CD14-positive monocyte (primary cell): ENCODE measurements at regions not wholly inside any gene's neighbourhood (a gene's known extent, or its start where the extent isn't known, plus 50 kb on each side); places are given as distances from the start of the nearest gene placed in this dataset.

Source experiments
- DNase-seq, 3 donors: peaks; one replicate each; pipeline ENCODE4 v3.0.0-alpha.2; 2011 to 2022
- H2AFZ ChIP-seq: 2 replicates; pipeline ENCODE4 v1.6.0; 2012; ENCODE audit warnings: mild to moderate bottlenecking, low read depth, low read length, inconsistent platforms; ENCODE audit not compliant: insufficient read depth, poor library complexity, severe bottlenecking
- H3K27ac ChIP-seq, 2 donors: 1 replicate in 1 of 2; 2 replicates in 1 of 2; pipeline ENCODE4 v1.5.1; 2012 to 2013; ENCODE audit warnings: low read length in 2 of 2, control low read depth in 1 of 2, inconsistent platforms in 1 of 2, low read depth in 1 of 2, mild to moderate bottlenecking in 1 of 2
- H3K27me3 ChIP-seq, 2 donors: one replicate each; pipeline versions ENCODE4 v1.6.0 to v1.6.1; 2011 to 2013; ENCODE audit warnings: low read length in 2 of 2; ENCODE audit not compliant: control insufficient read depth in 2 of 2, insufficient read depth in 2 of 2
- H3K36me3 ChIP-seq, 2 donors: replicated peaks in 1 of 2; 1 replicate in 1 of 2; 2 replicates in 1 of 2; pipeline versions ENCODE4 v1.5.1 to v1.6.1; 2012 to 2013; ENCODE audit warnings: low read length in 2 of 2, control low read depth in 1 of 2, inconsistent platforms in 1 of 2, mild to moderate bottlenecking in 1 of 2; ENCODE audit not compliant: insufficient read depth in 2 of 2, control insufficient read depth in 1 of 2
- H3K4me1 ChIP-seq, 2 donors: 1 replicate in 1 of 2; 2 replicates in 1 of 2; pipeline versions ENCODE4 v1.5.1 to v1.6.1; 2012 to 2013; ENCODE audit warnings: low read length in 2 of 2, control low read depth in 1 of 2, inconsistent platforms in 1 of 2, mild to moderate bottlenecking in 1 of 2, moderate library complexity in 1 of 2; ENCODE audit not compliant: insufficient read depth in 2 of 2, control insufficient read depth in 1 of 2
- H3K4me2 ChIP-seq: replicated peaks from 2 replicates; pipeline ENCODE3; 2012; ENCODE audit warnings: low read length, moderate library complexity, mild to moderate bottlenecking; ENCODE audit not compliant: poor library complexity, severe bottlenecking; ENCODE audit errors: extremely low read depth
- H3K4me3 ChIP-seq, 3 experiments: fragments of 200-600 bp in 1 of 3; sonication (generic) in 1 of 3; replicated peaks in 1 of 3; 1 replicate in 2 of 3; 2 replicates in 1 of 3; pipeline ENCODE4 v1.5.1; 2011 to 2013; ENCODE audit warnings: low read length in 3 of 3, mild to moderate bottlenecking in 3 of 3, control low read depth in 2 of 3, low read depth in 2 of 3, inconsistent platforms in 1 of 3, moderate library complexity in 1 of 3
- H3K79me2 ChIP-seq: 2 replicates; pipeline ENCODE4 v1.6.0; 2012; ENCODE audit warnings: mild to moderate bottlenecking, control low read depth, inconsistent platforms, low read length, moderate library complexity; ENCODE audit not compliant: insufficient read depth
- H3K9ac ChIP-seq: 2 replicates; pipeline ENCODE4 v1.6.0; 2017; ENCODE audit warnings: low read length, mild to moderate bottlenecking; ENCODE audit not compliant: insufficient read depth, poor library complexity, severe bottlenecking
- H3K9me3 ChIP-seq, 2 donors: replicated peaks in 1 of 2; 1 replicate in 1 of 2; 2 replicates in 1 of 2; pipeline versions ENCODE4 v1.5.1 to v1.6.1; 2012 to 2013; ENCODE audit warnings: low read length in 2 of 2, control low read depth in 1 of 2; ENCODE audit not compliant: control insufficient read depth in 1 of 2, insufficient read depth in 1 of 2
- H4K20me1 ChIP-seq: 2 replicates; pipeline ENCODE4 v1.6.0; 2012; ENCODE audit warnings: mild to moderate bottlenecking, low read length, control low read depth, moderate library complexity; ENCODE audit not compliant: insufficient read depth
- H3K27ac Mint-ChIP-seq, 7 donors: one replicate each; pipeline ENCODE4 v1.8.0; 2020; ENCODE audit warnings: mild to moderate bottlenecking in 7 of 7, mixed read lengths in 7 of 7, moderate library complexity in 6 of 7, inconsistent platforms in 2 of 7
- H3K27me3 Mint-ChIP-seq, 3 donors: one replicate each; pipeline ENCODE4 v1.8.0; 2021 to 2022; ENCODE audit warnings: low read depth in 3 of 3, mild to moderate bottlenecking in 3 of 3, mixed read lengths in 3 of 3, moderate library complexity in 3 of 3, inconsistent platforms in 1 of 3
- H3K36me3 Mint-ChIP-seq, 2 donors: one replicate each; pipeline ENCODE4 v1.8.0; 2020; ENCODE audit warnings: mixed read lengths in 2 of 2, inconsistent platforms in 1 of 2, mild to moderate bottlenecking in 1 of 2
- H3K4me1 Mint-ChIP-seq: one replicate; pipeline ENCODE4 v1.8.0; 2020; ENCODE audit warnings: mild to moderate bottlenecking, mixed read lengths
- H3K4me3 Mint-ChIP-seq, 2 donors: one replicate each; pipeline ENCODE4 v1.8.0; 2020; ENCODE audit warnings: mild to moderate bottlenecking in 2 of 2, mixed read lengths in 2 of 2, moderate library complexity in 1 of 2
- H3K9me3 Mint-ChIP-seq, 7 donors: one replicate each; pipeline ENCODE4 v1.8.0; 2020 to 2022; ENCODE audit warnings: mixed read lengths in 7 of 7, mild to moderate bottlenecking in 6 of 7, moderate library complexity in 6 of 7, inconsistent platforms in 2 of 7
- WGBS: methylation state at CpG from one replicate; pipeline ENCODE4 v1.1.5; 2013; ENCODE audit warnings: missing lambda C conversion rate; ENCODE audit not compliant: insufficient coverage; 5-methylcytosine and 5-hydroxymethylcytosine counted together
- intact Hi-C, 2 donors: fragments of 100-400 bp; cut with micrococcal nuclease; formaldehyde crosslinking; loops; one replicate each; pipeline versions ENCODE4 v1.15.0 to v1.15.1; 2023
- TF ChIP-seq, protein P1 (sequence below): fragments of 200-600 bp; IDR thresholded peaks from one replicate; pipeline ENCODE4 v1.8.0; 2022; ENCODE audit warnings: antibody characterized with exemption, mild to moderate bottlenecking

DNA sequence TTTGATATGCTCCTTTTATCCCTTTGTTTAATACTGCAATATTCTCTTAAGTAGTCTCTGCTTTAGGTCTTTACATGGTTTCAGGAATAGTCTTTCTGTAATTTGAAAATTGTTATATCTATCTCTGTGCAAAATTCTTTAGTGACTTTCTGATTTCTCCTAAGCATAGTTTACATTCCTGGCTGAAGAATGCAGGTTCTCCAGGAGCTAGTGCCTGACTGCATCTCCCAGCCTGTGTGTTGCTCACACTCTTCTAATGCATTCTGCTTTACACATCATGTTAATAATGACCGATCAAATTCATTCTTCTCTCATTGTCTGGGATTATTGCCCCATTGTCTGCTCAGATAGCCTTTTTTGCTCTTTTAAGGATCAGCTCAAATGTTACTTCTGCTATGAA, 1349.2 kb downstream of the DSC3 start:
- H3K4me1 ChIP-seq: no peaks in the 10 kb centered on the region
- no peak overlapping the region for H3K9ac ChIP-seq
- H3K79me2 ChIP-seq: no peaks in the 10 kb centered on the region
- H2AFZ ChIP-seq: no peak overlapping the region
- H3K27ac ChIP-seq: no peak overlapping the region
- H3K27ac Mint-ChIP-seq: no peak overlapping the region
- no peaks in the 10 kb centered on the region for H3K36me3 Mint-ChIP-seq
- H3K4me3 Mint-ChIP-seq: no peak overlapping the region
- WGBS: 83% methylated on average over 1 of the region's 1 CpG
- H4K20me1 ChIP-seq: no peaks in the 10 kb centered on the region
- H3K9me3 Mint-ChIP-seq: peaks cover 0 to 6% (median 2%) of the 10 kb centered on the region in 7 donors
- TF ChIP-seq, protein P1, sequence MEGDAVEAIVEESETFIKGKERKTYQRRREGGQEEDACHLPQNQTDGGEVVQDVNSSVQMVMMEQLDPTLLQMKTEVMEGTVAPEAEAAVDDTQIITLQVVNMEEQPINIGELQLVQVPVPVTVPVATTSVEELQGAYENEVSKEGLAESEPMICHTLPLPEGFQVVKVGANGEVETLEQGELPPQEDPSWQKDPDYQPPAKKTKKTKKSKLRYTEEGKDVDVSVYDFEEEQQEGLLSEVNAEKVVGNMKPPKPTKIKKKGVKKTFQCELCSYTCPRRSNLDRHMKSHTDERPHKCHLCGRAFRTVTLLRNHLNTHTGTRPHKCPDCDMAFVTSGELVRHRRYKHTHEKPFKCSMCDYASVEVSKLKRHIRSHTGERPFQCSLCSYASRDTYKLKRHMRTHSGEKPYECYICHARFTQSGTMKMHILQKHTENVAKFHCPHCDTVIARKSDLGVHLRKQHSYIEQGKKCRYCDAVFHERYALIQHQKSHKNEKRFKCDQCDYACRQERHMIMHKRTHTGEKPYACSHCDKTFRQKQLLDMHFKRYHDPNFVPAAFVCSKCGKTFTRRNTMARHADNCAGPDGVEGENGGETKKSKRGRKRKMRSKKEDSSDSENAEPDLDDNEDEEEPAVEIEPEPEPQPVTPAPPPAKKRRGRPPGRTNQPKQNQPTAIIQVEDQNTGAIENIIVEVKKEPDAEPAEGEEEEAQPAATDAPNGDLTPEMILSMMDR: no peak
- no peaks in the 10 kb centered on the region for H3K4me1 Mint-ChIP-seq
- no peak overlapping the region for H3K4me3 ChIP-seq
- intact Hi-C loops: no loop called here
- H3K9me3 ChIP-seq: no peaks in the 10 kb centered on the region
- DNase-seq: no peak
- no peak overlapping the region for H3K4me2 ChIP-seq
- H3K27me3 ChIP-seq: no peaks in the 10 kb centered on the region
- no peaks in the 10 kb centered on the region for H3K27me3 Mint-ChIP-seq
- no peaks in the 10 kb centered on the region for H3K36me3 ChIP-seq

DNA sequence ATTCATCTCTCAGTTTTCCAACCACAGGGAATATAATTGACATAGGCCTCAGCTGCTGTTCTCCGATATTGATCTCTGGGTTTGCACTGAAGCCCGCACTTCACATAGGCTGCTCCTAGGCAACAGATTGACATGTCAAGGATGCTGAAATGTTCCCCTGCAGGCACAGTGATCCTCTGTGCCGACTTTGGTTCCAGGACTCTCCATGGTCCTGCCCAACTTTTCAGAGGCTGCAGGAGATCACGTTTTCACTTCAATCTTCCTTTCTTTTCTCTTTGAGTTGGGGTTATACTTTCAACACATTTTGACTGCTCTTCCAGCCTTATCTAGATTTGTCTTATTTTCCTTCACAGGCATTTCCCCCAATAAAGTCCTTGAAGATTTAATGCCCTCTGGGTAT, 1361.0 kb downstream of the DSC3 start:
- Histone ChIP-seq H4K20me1 (no peaks in the 10 kb centered on the region), H3K27me3 (no peaks in the 10 kb centered on the region), H3K36me3 (no peaks in the 10 kb centered on the region), H3K4me3 (no peak overlapping the region), H3K79me2 (no peaks in the 10 kb centered on the region), H2AFZ (no peak overlapping the region), H3K4me2 (no peak overlapping the region), H3K4me1 (no peaks in the 10 kb centered on the region), H3K9ac (no peak overlapping the region), H3K27ac (no peak overlapping the region), H3K9me3 (peaks cover 0 to 11% of the 10 kb centered on the region in 2 donors)
- no peaks in the 10 kb centered on the region for H3K27me3 Mint-ChIP-seq
- DNase-seq: no peak
- TF ChIP-seq, protein P1: no peak
- no peak overlapping the region for H3K4me3 Mint-ChIP-seq
- 88% methylated on average over 4 of the region's 4 CpGs for WGBS
- H3K9me3 Mint-ChIP-seq: peaks cover 0 to 8% (median 4%) of the 10 kb centered on the region in 7 donors
- H3K4me1 Mint-ChIP-seq: no peaks in the 10 kb centered on the region
- no peaks in the 10 kb centered on the region for H3K36me3 Mint-ChIP-seq
- H3K27ac Mint-ChIP-seq: no peak overlapping the region
- intact Hi-C loops: no loop called here
